Activated naive CD8-positive, alpha-beta T cell treated with anti-CD3 and anti-CD28 coated beads for 36 hours (primary cell): ENCODE measurements at regions not wholly inside any gene's neighbourhood (a gene's known extent, or its start where the extent isn't known, plus 50 kb on each side); places are given as distances from the start of the nearest gene placed in this dataset.
"Not testable (repeated sequence)": the region's sequence is repeated elsewhere in the genome, so short reads cannot be mapped to it uniquely, and the experiment has no call there.

Experiments
- DNase-seq: peaks from one replicate; pipeline ENCODE4 v3.0.0; 2021
- H3K27ac Mint-ChIP-seq: one replicate; pipeline ENCODE4 v1.8.0; 2022; ENCODE audit warnings: mild to moderate bottlenecking, moderate library complexity, mixed read lengths
- H3K27me3 Mint-ChIP-seq: one replicate; pipeline ENCODE4 v1.8.0; 2022; ENCODE audit warnings: mild to moderate bottlenecking, mixed read lengths
- H3K36me3 Mint-ChIP-seq: one replicate; pipeline ENCODE4 v1.8.0; 2021; ENCODE audit warnings: mild to moderate bottlenecking, mixed read lengths
- H3K4me1 Mint-ChIP-seq: one replicate; pipeline ENCODE4 v1.8.0; 2021; ENCODE audit warnings: mixed read lengths
- H3K4me3 Mint-ChIP-seq: one replicate; pipeline ENCODE4 v1.8.0; 2022; ENCODE audit warnings: mild to moderate bottlenecking, moderate library complexity, mixed read lengths
- H3K9me3 Mint-ChIP-seq: one replicate; pipeline ENCODE4 v1.8.0; 2022; ENCODE audit warnings: mixed read lengths

DNA sequence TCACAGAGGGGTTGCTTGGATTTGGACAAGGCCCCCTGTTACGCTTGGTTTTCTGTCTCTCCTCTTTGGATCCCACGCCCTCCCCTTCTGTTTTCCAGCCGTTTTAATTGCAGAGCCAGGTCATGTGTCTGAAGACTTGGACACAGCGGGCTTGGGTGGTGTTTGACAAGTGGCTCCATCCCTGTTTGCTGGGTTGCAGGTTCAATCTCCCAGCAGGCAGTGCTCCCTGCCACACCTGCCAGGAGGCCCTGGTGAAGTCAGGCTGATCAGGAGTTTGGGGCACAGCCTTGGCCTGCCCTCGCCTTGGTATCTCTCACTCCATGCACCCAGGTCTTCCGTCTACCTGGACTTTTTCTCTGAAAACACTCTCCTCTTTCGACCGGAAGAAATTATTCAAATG is 59.0 kb downstream of the PLXNA1 start:
- Mint-ChIP-seq H3K36me3 (no peaks in the 10 kb centered on the region), H3K27ac (no peak overlapping the region), H3K27me3 (peaks cover 7% of the 10 kb centered on the region), H3K9me3 (no peaks in the 10 kb centered on the region), H3K4me1 (no peaks in the 10 kb centered on the region), H3K4me3 (no peak overlapping the region)
- DNase-seq: no peak

DNA sequence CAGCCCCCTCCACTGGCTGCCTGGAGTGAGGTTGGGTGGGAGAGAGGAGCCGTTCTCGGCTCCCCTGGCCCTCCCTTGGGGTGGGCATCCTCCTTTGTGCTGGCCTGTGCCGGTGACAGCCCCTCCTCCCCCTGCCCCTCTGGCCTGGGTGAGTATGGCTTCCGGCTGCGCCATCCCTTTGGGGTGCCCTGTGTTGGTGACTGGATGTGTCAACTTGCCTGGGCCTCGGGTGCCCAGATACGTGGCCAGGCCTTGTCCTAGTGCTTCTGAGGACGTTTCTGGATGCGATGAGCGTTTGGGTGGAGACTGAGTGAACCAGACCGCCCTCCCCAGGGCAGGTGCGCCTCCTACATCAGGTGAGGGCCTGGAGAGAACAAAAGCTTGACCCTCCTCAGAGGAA is 59.7 kb downstream of the PLXNA1 start:
- H3K4me3 Mint-ChIP-seq: no peak overlapping the region
- no peaks in the 10 kb centered on the region for H3K4me1 Mint-ChIP-seq
- H3K9me3 Mint-ChIP-seq: no peaks in the 10 kb centered on the region
- H3K36me3 Mint-ChIP-seq: no peaks in the 10 kb centered on the region
- H3K27ac Mint-ChIP-seq: no peak overlapping the region
- no peak for DNase-seq
- H3K27me3 Mint-ChIP-seq: peaks cover 7% of the 10 kb centered on the region

GRCh38 chr3:127043041-127043641 is 60.2 kb downstream of the PLXNA1 start:
- Mint-ChIP-seq H3K4me1 (no peaks in the 10 kb centered on the region), H3K27ac (no peak overlapping the region), H3K36me3 (no peaks in the 10 kb centered on the region), H3K9me3 (no peaks in the 10 kb centered on the region), H3K4me3 (no peak overlapping the region), H3K27me3 (peaks cover 7% of the 10 kb centered on the region)
- DNase-seq: no peak

DNA sequence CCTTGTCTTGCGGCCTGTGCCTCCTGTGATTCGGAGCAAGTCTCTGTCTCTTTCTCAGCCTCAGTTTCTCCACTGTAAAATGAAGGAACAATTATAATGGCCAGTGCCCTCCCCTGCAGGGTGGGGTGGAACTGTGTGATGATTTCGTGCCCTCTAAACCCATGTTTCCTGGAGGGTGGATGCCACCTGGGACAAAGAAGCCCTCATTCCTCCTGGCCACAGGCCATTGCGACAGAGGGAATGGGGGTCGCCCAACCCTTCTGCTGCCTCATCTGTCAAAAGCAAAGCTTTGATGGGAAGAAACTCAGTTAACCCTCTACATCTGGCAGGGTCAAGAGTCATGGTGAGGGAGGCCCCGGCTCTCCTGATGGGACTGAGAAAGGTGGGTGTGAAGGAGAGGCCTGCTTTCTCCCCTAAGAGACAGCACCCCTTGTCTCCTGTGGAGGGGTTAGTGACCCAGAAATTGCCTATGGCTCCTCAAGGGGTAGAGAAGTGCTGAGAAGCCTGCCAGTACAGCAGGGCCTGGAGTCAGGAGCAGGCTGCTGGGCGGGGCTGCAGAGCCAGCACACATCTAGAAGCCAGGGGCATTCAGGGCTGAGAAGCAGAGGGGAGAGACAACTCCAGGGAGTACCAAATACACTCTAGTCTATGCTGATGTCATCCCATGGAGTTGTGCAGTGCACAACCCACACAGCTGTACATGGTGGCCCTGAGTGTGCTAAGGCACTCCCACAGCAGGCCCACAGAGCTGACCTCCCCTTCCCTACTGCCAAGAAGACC is 61.0 kb downstream of the PLXNA1 start:
- no peak overlapping the region for H3K4me3 Mint-ChIP-seq
- H3K27me3 Mint-ChIP-seq: peaks cover 7% of the 10 kb centered on the region
- no peak overlapping the region for H3K27ac Mint-ChIP-seq
- H3K4me1 Mint-ChIP-seq: no peaks in the 10 kb centered on the region
- DNase-seq: no peak
- H3K9me3 Mint-ChIP-seq: no peaks in the 10 kb centered on the region
- H3K36me3 Mint-ChIP-seq: no peaks in the 10 kb centered on the region

DNA sequence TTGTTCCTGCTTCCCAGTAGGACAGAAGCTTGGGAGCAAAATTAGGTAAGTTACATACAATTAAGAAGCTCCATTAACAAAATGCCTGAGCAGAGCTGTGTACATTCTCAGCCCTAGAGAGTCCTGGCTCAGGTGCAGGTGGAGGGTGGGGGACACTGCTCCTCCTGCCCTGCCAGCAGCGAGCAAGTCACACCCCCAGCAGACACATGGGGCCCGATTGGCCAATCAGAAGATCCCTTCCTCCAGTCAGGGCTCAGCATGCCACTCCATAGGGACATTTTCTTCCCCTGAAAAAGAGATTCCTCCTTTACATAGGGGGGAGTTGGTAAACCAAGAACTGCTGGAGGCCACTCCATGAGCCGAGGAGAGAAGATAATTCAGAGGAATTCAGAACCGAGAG is 62.1 kb downstream of the PLXNA1 start:
- H3K9me3 Mint-ChIP-seq: peaks cover 3% of the 10 kb centered on the region
- no peak overlapping the region for H3K27ac Mint-ChIP-seq
- no peak for DNase-seq
- H3K4me1 Mint-ChIP-seq: no peaks in the 10 kb centered on the region
- no peak overlapping the region for H3K4me3 Mint-ChIP-seq
- H3K36me3 Mint-ChIP-seq: no peaks in the 10 kb centered on the region
- H3K27me3 Mint-ChIP-seq: peaks cover 7% of the 10 kb centered on the region

GRCh38 chr3:127045435-127046045 is 62.6 kb downstream of the PLXNA1 start:
- no peaks in the 10 kb centered on the region for H3K4me1 Mint-ChIP-seq

GRCh38 chr3:127046690-127047089 is 63.8 kb downstream of the PLXNA1 start:
- DNase-seq: not testable (repeated sequence)

More at GRCh38 chr3:127045435-127046045, 62.6 kb downstream of the PLXNA1 start:
- Mint-ChIP-seq H3K27me3 (peaks cover 7% of the 10 kb centered on the region), H3K9me3 (peaks cover 4% of the 10 kb centered on the region), H3K36me3 (no peaks in the 10 kb centered on the region), H3K27ac (no peak overlapping the region), H3K4me3 (no peak overlapping the region)
- DNase-seq: no peak

GRCh38 chr3:127049393-127049792 is 66.5 kb downstream of the PLXNA1 start:
- peaks cover 4% of the 10 kb centered on the region for H3K9me3 Mint-ChIP-seq
- peaks cover 7% of the 10 kb centered on the region for H3K27me3 Mint-ChIP-seq
- H3K4me3 Mint-ChIP-seq: no peak overlapping the region
- no peaks in the 10 kb centered on the region for H3K36me3 Mint-ChIP-seq
- no peak for DNase-seq
- H3K27ac Mint-ChIP-seq: no peak overlapping the region
- no peaks in the 10 kb centered on the region for H3K4me1 Mint-ChIP-seq

More at GRCh38 chr3:127046690-127047089, 63.8 kb downstream of the PLXNA1 start:
- H3K9me3 Mint-ChIP-seq, H3K27ac Mint-ChIP-seq, H3K4me1 Mint-ChIP-seq, H3K36me3 Mint-ChIP-seq, H3K4me3 Mint-ChIP-seq, H3K27me3 Mint-ChIP-seq: not testable (repeated sequence)

GRCh38 chr3:127050733-127051132 is 67.8 kb downstream of the PLXNA1 start:
- Mint-ChIP-seq H3K9me3 (peaks cover 4% of the 10 kb centered on the region), H3K4me1 (no peaks in the 10 kb centered on the region)
- no peak for DNase-seq

DNA sequence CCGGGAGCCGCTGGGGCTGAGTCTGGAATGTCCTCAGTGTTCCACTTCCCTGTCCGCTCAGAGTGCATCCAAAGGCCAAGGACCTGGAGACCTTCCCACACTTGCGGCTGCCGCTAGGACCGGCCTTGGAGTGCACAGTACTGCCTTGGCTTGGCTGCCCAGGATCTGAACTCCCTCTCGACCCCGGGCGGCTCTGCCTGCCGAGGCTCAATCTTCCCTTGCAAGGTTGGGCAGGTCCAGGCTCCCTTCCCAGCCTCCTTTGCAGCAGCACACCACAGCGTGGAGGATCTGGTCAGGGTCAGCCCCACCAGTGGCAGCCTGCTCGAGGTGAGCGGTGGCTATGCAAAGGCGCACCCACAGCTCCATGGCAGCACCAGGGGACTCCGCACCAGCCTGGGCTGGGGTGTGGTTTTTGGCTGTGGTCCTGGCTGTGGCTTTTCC is 69.2 kb downstream of the PLXNA1 start:
- Mint-ChIP-seq H3K9me3 (peaks cover 5% of the 10 kb centered on the region), H3K27me3 (no peaks in the 10 kb centered on the region), H3K4me3 (no peak overlapping the region), H3K27ac (no peak overlapping the region), H3K36me3 (no peaks in the 10 kb centered on the region), H3K4me1 (no peaks in the 10 kb centered on the region)
- no peak for DNase-seq

More at GRCh38 chr3:127050733-127051132, 67.8 kb downstream of the PLXNA1 start:
- H3K4me3 Mint-ChIP-seq: no peak overlapping the region
- H3K27me3 Mint-ChIP-seq: no peaks in the 10 kb centered on the region
- no peak overlapping the region for H3K27ac Mint-ChIP-seq
- no peaks in the 10 kb centered on the region for H3K36me3 Mint-ChIP-seq

DNA sequence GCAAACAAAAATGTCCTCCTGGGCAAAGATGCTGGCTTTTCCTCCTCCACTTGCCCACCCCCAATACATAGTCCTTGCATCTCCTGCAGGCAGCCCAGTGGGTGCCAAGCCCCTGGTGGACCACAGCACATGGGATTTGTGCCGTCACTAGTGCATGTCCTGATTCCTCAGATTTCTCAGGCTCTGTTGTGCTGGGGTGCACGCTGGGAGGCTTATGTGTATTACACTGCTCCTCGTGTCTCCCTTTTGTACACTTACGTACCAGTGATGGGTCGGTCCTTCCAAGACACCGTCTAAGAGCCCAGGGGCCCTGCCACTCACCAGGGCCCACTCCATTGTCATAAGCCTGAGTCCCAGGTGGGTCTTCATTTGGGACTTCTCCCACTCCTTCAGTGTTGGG is 70.1 kb downstream of the PLXNA1 start:
- H3K4me1 Mint-ChIP-seq: no peaks in the 10 kb centered on the region
- no peak overlapping the region for H3K4me3 Mint-ChIP-seq
- no peak overlapping the region for H3K27ac Mint-ChIP-seq
- DNase-seq: no peak
- H3K27me3 Mint-ChIP-seq: no peaks in the 10 kb centered on the region
- H3K36me3 Mint-ChIP-seq: no peaks in the 10 kb centered on the region
- peaks cover 10% of the 10 kb centered on the region for H3K9me3 Mint-ChIP-seq

GRCh38 chr3:127053450-127053849 is 70.5 kb downstream of the PLXNA1 start:
- Mint-ChIP-seq H3K36me3 (no peaks in the 10 kb centered on the region), H3K4me3 (no peak overlapping the region), H3K4me1 (no peaks in the 10 kb centered on the region), H3K9me3 (peaks cover 10% of the 10 kb centered on the region), H3K27ac (no peak overlapping the region), H3K27me3 (no peaks in the 10 kb centered on the region)
- DNase-seq: no peak

DNA sequence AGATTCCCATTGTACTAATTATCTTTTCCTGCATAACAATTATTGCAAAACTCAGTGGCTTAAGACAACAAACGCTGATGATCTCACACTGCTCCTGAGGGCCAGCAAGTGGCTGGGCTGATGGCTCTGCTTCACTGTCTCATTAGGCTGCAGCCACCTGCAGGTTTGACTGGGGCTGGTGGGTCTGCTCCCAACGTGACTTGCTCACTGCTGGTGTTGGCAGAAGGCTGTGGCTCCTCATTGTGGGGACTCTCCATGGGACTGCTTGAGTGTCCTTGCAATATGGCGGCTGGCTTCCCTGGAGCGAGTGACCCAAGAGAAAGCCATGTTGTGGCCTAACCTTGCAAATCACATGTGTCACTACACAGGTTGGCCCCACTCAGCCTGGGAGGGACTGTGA is 71.1 kb downstream of the PLXNA1 start:
- no peak for DNase-seq
- H3K4me1 Mint-ChIP-seq: no peaks in the 10 kb centered on the region
- H3K4me3 Mint-ChIP-seq: no peak overlapping the region
- H3K9me3 Mint-ChIP-seq: peaks cover 10% of the 10 kb centered on the region
- no peaks in the 10 kb centered on the region for H3K27me3 Mint-ChIP-seq
- H3K36me3 Mint-ChIP-seq: no peaks in the 10 kb centered on the region
- H3K27ac Mint-ChIP-seq: no peak overlapping the region

GRCh38 chr3:127056281-127056680 is 73.4 kb downstream of the PLXNA1 start:
- Mint-ChIP-seq H3K27ac (no peak overlapping the region), H3K9me3 (peaks cover 5% of the 10 kb centered on the region), H3K4me3 (no peak overlapping the region), H3K36me3 (no peaks in the 10 kb centered on the region), H3K27me3 (no peaks in the 10 kb centered on the region), H3K4me1 (no peaks in the 10 kb centered on the region)
- no peak for DNase-seq

- H3K27ac Mint-ChIP-seq: no peak overlapping the region
- peaks cover 3% of the 10 kb centered on the region for H3K27me3 Mint-ChIP-seq
- H3K4me3 Mint-ChIP-seq: no peak overlapping the region
- DNase-seq: no peak
- no peaks in the 10 kb centered on the region for H3K4me1 Mint-ChIP-seq
- no peaks in the 10 kb centered on the region for H3K36me3 Mint-ChIP-seq
- H3K9me3 Mint-ChIP-seq: peaks cover 5% of the 10 kb centered on the region
These were observed 74.1 kb downstream of the PLXNA1 start for GRCh38 chr3:127056976-127057375.
